Neural cell (in vitro differentiated cells): ENCODE measurements at regions not wholly inside any gene's neighbourhood (a gene's known extent, or its start where the extent isn't known, plus 50 kb on each side); places are given as distances from the start of the nearest gene placed in this dataset.

Source experiments
- H2AFZ ChIP-seq: fragments of 200-600, 300-800 bp; sonication (generic), shearing (Covaris generic); 2 replicates; pipeline ENCODE4 v1.6.0; 2014; ENCODE audit warnings: low read depth, mild to moderate bottlenecking, antibody characterized with exemption, low read length, moderate library complexity
- H3F3A ChIP-seq: fragments of 200-600 bp; shearing (Covaris generic); 2 replicates; pipeline ENCODE4 v1.6.1; 2016; ENCODE audit warnings: mild to moderate bottlenecking, moderate library complexity, mixed read lengths, antibody characterized with exemption, low read length; ENCODE audit not compliant: insufficient read depth, poor library complexity, severe bottlenecking
- H3K27ac ChIP-seq: fragments of 200-600, 300-800 bp; sonication (generic), shearing (Covaris generic); 2 replicates; pipeline ENCODE4 v1.5.1; 2014; ENCODE audit warnings: mild to moderate bottlenecking, low read length, moderate library complexity
- H3K27me3 ChIP-seq: fragments of 300-800, 200-600 bp; sonication (generic), shearing (Covaris generic); 2 replicates; pipeline ENCODE4 v1.6.0; 2014; ENCODE audit warnings: mild to moderate bottlenecking, low read depth, low read length, moderate library complexity; ENCODE audit not compliant: insufficient read depth
- H3K36me3 ChIP-seq: fragments of 300-800, 200-600 bp; sonication (generic), shearing (Covaris generic); 2 replicates; pipeline ENCODE4 v1.5.1; 2014; ENCODE audit warnings: mild to moderate bottlenecking, antibody characterized with exemption, low read length, moderate library complexity; ENCODE audit not compliant: insufficient read depth
- H3K4me2 ChIP-seq: fragments of 300-800, 200-600 bp; sonication (generic), shearing (Covaris generic); 2 replicates; pipeline ENCODE4 v1.6.0; 2014; ENCODE audit warnings: mild to moderate bottlenecking, low read length
- H3K4me3 ChIP-seq: fragments of 300-800, 200-600 bp; sonication (generic), shearing (Covaris generic); 2 replicates; pipeline ENCODE4 v1.5.1; 2014; ENCODE audit warnings: mild to moderate bottlenecking, low read length, moderate library complexity
- H3K79me2 ChIP-seq: fragments of 200-600 bp; shearing (Covaris generic); replicated peaks from 2 replicates; pipeline ENCODE4 v1.6.0; 2014; ENCODE audit warnings: mild to moderate bottlenecking, low read length, moderate library complexity; ENCODE audit not compliant: insufficient read depth
- H3K9ac ChIP-seq: fragments of 300-800, 200-600 bp; sonication (generic), shearing (Covaris generic); 2 replicates; pipeline ENCODE4 v1.6.1; 2016; ENCODE audit warnings: mild to moderate bottlenecking, low read length, mixed read lengths
- H3K9me2 ChIP-seq: fragments of 200-600 bp; shearing (Covaris generic); 2 replicates; pipeline ENCODE4 v1.6.1; 2016; ENCODE audit warnings: mild to moderate bottlenecking, low read length, mixed read lengths; ENCODE audit not compliant: insufficient read depth
- H3K9me3 ChIP-seq: fragments of 200-600, 300-800 bp; sonication (generic), shearing (Covaris generic); 2 replicates; pipeline ENCODE4 v1.6.1; 2016; ENCODE audit warnings: mild to moderate bottlenecking, mixed run types, low read length, moderate library complexity, mixed read lengths
- H4K20me1 ChIP-seq: fragments of 200-600 bp; shearing (Covaris generic); 2 replicates; pipeline ENCODE4 v1.6.1; 2016; ENCODE audit warnings: mild to moderate bottlenecking, mixed run types; ENCODE audit not compliant: insufficient read depth
- EP300 ChIP-seq: fragments of 450-650 bp; conservative IDR thresholded peaks from 2 replicates; pipeline ENCODE4 v1.6.1; 2014; ENCODE audit warnings: antibody characterized with exemption, mild to moderate bottlenecking, moderate library complexity; ENCODE audit not compliant: poor library complexity, severe bottlenecking
- EZH2 ChIP-seq: fragments of 200-600, 300-800 bp; shearing (Covaris generic), sonication (generic); IDR thresholded peaks from 2 replicates; pipeline ENCODE4 v1.6.1; 2014; ENCODE audit warnings: antibody characterized with exemption, low read length, borderline replicate concordance, mild to moderate bottlenecking; ENCODE audit not compliant: insufficient read depth, poor library complexity, severe bottlenecking
- MXI1 ChIP-seq: fragments of 450-650 bp; conservative IDR thresholded peaks from 2 replicates; pipeline ENCODE4 v1.6.1; 2014; ENCODE audit warnings: antibody characterized with exemption, mild to moderate bottlenecking; ENCODE audit not compliant: poor library complexity, severe bottlenecking
- POLR2AphosphoS5 ChIP-seq: IDR thresholded peaks from 2 replicates; pipeline ENCODE4 v1.6.1; 2012
- RAD21 ChIP-seq: fragments of 450-650 bp; conservative IDR thresholded peaks from 2 replicates; pipeline ENCODE4 v1.6.1; 2014; ENCODE audit warnings: antibody characterized with exemption, mild to moderate bottlenecking, moderate library complexity
- SMC3 ChIP-seq: fragments of 450-650 bp; conservative IDR thresholded peaks from 2 replicates; pipeline ENCODE4 v1.6.1; 2014; ENCODE audit warnings: antibody characterized with exemption, mild to moderate bottlenecking, moderate library complexity; ENCODE audit not compliant: poor library complexity
- TAF1 ChIP-seq: IDR thresholded peaks from 2 replicates; pipeline ENCODE4 v1.6.1; 2012; ENCODE audit warnings: low read depth
- TF ChIP-seq, protein P1 (sequence below): fragments of 450-650 bp; IDR thresholded peaks from 2 replicates; pipeline ENCODE4 v1.5.1; 2014; ENCODE audit warnings: antibody characterized with exemption, mild to moderate bottlenecking, moderate library complexity; ENCODE audit not compliant: poor library complexity, severe bottlenecking
- TF ChIP-seq, protein P2 (sequence below): IDR thresholded peaks from 2 replicates; pipeline ENCODE4 v1.6.1; 2012; ENCODE audit warnings: borderline replicate concordance

DNA sequence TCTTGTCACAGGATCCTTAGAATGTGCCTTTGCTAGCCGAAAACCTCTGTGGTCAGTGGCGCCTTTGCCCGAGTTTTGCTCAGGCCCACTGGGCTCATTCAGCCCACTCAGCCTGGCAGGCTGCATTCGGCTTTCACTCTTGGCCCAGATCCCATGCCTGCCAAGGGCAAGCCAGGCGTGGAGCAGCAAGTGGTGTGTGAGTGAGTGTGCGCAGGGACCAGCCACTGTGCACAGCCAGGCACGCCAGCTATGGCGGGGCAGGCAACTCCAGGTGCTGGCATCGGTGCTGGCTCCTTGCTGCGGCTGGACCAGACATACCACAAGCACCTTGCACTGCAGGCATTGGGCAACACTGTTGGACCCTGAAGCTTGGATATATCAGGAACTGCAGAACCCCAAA lies 1145.1 kb upstream of the NCAM2 start:
- H3K79me2 ChIP-seq = no peaks in the 10 kb centered on the region
- no peaks in the 10 kb centered on the region for H3K27me3 ChIP-seq
- no peaks in the 10 kb centered on the region for H3K9me3 ChIP-seq
- H3K36me3 ChIP-seq = no peaks in the 10 kb centered on the region
- H3F3A ChIP-seq = no peaks in the 10 kb centered on the region
- H3K4me3 ChIP-seq = no peak overlapping the region
- H3K27ac ChIP-seq = no peak overlapping the region
- no peaks in the 10 kb centered on the region for H4K20me1 ChIP-seq
- no peak overlapping the region for H3K9ac ChIP-seq
- H3K9me2 ChIP-seq = no peaks in the 10 kb centered on the region
- no peak overlapping the region for H2AFZ ChIP-seq
- H3K4me2 ChIP-seq = no peak overlapping the region
- TF ChIP-seq MXI1 (no peak), SMC3 (no peak), EP300 (no peak), TAF1 (no peak), POLR2AphosphoS5 (no peak), EZH2 (no peak), RAD21 (no peak)
- TF ChIP-seq, protein P1, sequence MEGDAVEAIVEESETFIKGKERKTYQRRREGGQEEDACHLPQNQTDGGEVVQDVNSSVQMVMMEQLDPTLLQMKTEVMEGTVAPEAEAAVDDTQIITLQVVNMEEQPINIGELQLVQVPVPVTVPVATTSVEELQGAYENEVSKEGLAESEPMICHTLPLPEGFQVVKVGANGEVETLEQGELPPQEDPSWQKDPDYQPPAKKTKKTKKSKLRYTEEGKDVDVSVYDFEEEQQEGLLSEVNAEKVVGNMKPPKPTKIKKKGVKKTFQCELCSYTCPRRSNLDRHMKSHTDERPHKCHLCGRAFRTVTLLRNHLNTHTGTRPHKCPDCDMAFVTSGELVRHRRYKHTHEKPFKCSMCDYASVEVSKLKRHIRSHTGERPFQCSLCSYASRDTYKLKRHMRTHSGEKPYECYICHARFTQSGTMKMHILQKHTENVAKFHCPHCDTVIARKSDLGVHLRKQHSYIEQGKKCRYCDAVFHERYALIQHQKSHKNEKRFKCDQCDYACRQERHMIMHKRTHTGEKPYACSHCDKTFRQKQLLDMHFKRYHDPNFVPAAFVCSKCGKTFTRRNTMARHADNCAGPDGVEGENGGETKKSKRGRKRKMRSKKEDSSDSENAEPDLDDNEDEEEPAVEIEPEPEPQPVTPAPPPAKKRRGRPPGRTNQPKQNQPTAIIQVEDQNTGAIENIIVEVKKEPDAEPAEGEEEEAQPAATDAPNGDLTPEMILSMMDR = no peak
- TF ChIP-seq, protein P2, sequence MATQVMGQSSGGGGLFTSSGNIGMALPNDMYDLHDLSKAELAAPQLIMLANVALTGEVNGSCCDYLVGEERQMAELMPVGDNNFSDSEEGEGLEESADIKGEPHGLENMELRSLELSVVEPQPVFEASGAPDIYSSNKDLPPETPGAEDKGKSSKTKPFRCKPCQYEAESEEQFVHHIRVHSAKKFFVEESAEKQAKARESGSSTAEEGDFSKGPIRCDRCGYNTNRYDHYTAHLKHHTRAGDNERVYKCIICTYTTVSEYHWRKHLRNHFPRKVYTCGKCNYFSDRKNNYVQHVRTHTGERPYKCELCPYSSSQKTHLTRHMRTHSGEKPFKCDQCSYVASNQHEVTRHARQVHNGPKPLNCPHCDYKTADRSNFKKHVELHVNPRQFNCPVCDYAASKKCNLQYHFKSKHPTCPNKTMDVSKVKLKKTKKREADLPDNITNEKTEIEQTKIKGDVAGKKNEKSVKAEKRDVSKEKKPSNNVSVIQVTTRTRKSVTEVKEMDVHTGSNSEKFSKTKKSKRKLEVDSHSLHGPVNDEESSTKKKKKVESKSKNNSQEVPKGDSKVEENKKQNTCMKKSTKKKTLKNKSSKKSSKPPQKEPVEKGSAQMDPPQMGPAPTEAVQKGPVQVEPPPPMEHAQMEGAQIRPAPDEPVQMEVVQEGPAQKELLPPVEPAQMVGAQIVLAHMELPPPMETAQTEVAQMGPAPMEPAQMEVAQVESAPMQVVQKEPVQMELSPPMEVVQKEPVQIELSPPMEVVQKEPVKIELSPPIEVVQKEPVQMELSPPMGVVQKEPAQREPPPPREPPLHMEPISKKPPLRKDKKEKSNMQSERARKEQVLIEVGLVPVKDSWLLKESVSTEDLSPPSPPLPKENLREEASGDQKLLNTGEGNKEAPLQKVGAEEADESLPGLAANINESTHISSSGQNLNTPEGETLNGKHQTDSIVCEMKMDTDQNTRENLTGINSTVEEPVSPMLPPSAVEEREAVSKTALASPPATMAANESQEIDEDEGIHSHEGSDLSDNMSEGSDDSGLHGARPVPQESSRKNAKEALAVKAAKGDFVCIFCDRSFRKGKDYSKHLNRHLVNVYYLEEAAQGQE = no peak

DNA sequence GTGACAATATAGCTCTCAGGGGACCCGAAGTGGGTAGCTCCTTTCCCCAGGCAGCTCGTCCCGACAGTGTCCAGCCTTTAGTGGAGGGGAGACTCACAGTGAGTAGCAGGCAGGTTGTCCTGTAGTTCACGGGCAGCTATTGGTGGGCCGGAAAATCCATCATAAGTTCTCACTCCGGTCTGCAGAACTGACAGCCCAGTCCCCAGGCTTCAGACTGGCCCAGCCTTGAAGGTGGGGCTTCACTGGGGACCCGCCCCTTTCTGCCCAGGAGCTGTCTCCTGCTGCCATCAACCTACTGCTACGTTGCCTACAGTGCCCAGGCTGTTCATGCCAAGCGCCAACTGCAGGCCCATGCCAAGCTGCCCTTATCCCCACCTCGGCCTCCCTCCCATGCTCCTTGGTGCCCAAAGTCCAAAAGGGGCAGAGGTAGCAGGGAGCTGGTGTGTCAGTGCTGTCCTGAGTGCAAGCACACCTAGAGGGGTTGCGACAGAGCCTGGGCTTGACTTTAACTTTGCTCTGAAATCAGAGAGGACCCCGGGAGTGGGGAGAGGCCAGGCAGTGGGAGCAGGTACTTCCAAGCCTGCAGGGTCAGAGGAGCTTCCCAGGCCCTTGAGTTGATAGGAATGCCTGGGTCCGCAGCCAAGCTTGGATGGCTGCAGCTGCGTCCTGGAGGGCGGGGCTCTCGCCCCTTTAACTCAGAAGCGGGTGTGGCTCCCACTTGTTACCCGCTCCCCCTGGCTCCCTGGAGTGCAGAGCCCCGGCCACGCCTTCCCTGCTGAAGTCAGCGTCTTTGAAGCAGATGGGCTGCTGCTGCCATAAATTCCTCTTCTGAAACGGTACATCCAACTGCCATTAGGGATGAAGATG lies 1144.3 kb upstream of the NCAM2 start:
- Histone ChIP-seq H3K36me3 (no peaks in the 10 kb centered on the region), H3K4me2 (no peak overlapping the region), H3K9me2 (no peaks in the 10 kb centered on the region), H2AFZ (no peak overlapping the region), H3K27ac (no peak overlapping the region), H3K79me2 (no peaks in the 10 kb centered on the region), H3K9ac (no peak overlapping the region), H3F3A (no peaks in the 10 kb centered on the region), H3K27me3 (no peaks in the 10 kb centered on the region), H4K20me1 (no peaks in the 10 kb centered on the region), H3K4me3 (no peak overlapping the region), H3K9me3 (no peaks in the 10 kb centered on the region)
- TF ChIP-seq RAD21 (no peak), EP300 (no peak), POLR2AphosphoS5 (no peak), EZH2 (no peak), MXI1 (no peak), TAF1 (no peak), SMC3 (no peak)
- TF ChIP-seq, protein P1 = no peak
- TF ChIP-seq, protein P2 = no peak
